22Rv1 (cell line): ENCODE measurements at regions not wholly inside any gene's neighbourhood (a gene's known extent, or its start where the extent isn't known, plus 50 kb on each side); places are given as distances from the start of the nearest gene placed in this dataset.

Source experiments
- H3K27ac ChIP-seq: fragments of 450-650 bp; 2 replicates; pipeline ENCODE4 v1.5.1; 2017
- ZFX ChIP-seq: fragments of 450-650 bp; IDR thresholded peaks from 2 replicates; pipeline ENCODE4 v1.6.1; 2017; ENCODE audit warnings: antibody characterized with exemption, borderline replicate concordance
- TF ChIP-seq, protein P1 (sequence below): fragments of 450-650 bp; IDR thresholded peaks from 2 replicates; pipeline ENCODE4 v1.5.1; 2017; ENCODE audit warnings: mild to moderate bottlenecking

DNA sequence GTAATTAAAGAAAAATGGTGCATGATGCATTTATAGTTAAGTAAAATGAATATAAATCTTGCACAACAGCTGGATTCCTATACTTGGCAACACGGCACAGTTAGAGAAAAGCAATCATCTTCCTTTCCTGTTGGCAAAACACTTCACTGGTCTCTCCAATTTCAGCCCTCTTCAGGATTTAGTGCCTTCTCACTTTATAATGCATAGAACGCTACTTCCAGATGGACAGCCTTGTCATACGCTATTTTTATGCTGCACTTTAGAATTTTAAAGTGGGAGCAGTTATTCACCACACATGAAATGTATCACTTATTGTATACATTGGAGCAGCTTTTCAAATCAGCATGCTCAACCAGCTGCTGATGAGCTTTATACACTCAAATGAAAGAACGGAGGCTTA, 194.4 kb upstream of the GBE1 start:
- no peak overlapping the region for H3K27ac ChIP-seq
- no peak for TF ChIP-seq ZFX
- TF ChIP-seq, protein P1, sequence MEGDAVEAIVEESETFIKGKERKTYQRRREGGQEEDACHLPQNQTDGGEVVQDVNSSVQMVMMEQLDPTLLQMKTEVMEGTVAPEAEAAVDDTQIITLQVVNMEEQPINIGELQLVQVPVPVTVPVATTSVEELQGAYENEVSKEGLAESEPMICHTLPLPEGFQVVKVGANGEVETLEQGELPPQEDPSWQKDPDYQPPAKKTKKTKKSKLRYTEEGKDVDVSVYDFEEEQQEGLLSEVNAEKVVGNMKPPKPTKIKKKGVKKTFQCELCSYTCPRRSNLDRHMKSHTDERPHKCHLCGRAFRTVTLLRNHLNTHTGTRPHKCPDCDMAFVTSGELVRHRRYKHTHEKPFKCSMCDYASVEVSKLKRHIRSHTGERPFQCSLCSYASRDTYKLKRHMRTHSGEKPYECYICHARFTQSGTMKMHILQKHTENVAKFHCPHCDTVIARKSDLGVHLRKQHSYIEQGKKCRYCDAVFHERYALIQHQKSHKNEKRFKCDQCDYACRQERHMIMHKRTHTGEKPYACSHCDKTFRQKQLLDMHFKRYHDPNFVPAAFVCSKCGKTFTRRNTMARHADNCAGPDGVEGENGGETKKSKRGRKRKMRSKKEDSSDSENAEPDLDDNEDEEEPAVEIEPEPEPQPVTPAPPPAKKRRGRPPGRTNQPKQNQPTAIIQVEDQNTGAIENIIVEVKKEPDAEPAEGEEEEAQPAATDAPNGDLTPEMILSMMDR: no peak

DNA sequence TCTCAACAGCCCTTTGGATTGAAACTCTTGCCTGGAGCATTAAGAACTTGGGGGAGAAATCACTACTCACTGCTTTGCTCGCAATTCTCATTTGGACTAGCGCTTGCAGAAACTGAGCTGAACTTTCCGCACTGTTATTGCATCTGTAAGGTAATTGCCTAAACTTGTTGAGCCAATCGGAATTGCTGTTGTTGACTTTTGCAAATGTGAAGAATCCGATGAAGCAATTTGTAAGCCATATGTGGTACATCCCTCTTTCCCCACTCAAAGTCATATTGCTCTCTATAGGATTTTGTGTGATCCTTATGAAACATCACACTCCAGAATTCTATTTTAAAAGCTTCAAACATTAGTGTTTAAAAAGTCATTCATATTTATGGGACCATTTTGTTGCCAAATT, 191.7 kb upstream of the GBE1 start:
- no peak overlapping the region for H3K27ac ChIP-seq
- TF ChIP-seq, protein P1: no peak

DNA sequence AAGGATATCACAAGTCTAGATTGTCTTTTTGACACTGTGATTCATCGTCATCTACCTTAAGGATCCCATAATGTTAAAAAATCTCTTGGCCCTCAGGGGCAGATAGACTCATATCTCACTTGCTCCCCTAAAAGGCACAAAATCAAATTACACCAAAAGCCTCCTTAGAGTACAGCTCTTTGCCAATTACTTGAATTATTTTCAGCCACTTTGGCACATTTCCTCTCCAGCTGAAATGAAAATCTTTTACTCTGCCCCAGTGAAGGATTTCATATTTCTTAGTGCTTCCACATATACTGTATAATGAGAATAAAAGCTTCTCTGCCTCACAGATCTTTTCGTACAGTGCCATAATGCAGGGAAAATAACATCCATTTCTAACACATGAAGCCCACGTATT, 190.7 kb upstream of the GBE1 start:
- TF ChIP-seq ZFX: no peak
- TF ChIP-seq, protein P1: no peak
- no peak overlapping the region for H3K27ac ChIP-seq

DNA sequence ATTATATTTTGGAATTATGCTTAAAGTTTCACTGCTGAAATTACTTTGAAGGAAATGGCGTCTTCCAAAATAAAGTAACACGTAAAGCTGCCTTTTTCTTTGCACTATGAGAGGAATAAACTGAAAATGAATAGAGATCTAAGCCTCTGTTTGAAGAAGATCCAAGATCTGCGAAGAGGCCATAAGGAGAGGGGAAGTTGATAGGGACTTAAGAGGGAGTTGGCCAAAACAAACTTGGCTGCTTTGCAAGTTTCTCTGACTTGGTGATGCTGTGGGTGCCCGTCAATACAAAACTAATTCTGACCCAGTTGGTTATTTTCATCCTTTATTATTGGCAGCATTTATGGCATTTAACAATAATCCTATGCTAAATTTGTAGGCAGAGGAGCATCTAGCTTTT, 190.2 kb upstream of the GBE1 start:
- H3K27ac ChIP-seq: no peak overlapping the region
- no peak for TF ChIP-seq ZFX
- TF ChIP-seq, protein P1: no peak

DNA sequence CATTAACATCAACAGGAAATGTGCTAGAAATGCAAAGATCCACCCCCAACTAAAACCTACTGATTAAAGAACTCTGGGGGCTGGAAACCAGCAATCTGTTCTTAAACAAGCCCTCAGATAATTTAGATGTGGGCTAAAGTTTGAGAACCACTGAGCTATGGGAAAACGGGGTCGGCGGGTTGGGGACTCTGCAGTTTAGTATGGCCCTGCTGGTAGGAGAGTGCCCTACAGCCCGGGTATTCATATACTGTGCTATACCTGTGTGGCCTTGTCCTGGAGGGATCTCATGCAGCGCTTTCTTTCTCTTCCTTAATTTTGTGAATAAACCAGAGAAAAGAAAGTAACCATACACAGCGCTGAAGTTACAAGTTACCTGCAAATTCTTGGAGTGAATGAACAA, 189.7 kb upstream of the GBE1 start:
- H3K27ac ChIP-seq: no peak overlapping the region
- TF ChIP-seq, protein P1: no peak
- no peak for TF ChIP-seq ZFX

DNA sequence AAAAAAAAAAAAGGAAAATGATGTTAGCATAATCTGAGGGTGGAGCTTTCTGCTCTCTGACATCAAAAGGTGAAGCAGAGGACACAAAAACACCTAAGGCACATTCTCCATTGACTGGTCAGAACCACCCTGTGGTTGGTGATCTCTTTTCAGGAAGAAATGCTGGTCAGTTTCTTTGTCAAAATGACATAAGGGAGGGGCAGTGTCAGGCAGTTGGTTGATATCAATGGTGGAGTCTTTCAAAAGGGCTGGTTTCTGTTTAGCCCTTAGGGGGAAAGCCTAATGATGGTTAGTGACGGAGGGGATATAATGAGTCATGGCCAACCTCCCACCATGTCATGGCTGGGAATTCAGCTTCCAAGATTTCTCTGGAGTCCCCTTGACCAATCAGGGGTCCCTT, 185.9 kb upstream of the GBE1 start:
- H3K27ac ChIP-seq: no peak overlapping the region
- TF ChIP-seq ZFX: no peak
- TF ChIP-seq, protein P1: no peak

DNA sequence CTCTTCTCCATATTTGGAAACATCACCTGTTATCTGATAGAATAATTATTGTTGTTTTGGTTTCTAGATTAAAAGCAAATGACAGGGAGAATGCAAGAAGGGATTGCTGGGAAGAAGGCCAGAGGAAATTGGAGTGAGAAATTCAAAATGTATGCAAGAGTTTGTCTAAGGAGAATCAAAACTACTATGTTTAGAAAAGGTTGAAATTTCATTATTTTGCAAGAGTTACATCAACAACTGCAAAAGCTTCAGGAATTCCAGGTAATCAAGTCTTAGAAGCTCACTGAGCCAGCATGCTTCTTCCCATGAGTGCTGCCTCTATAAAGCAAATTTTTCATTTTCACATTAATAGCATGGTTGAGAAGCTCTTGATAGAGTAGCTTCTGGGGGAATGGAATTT, 177.2 kb upstream of the GBE1 start:
- TF ChIP-seq, protein P1: no peak
- no peak for TF ChIP-seq ZFX

More for the DNA sequence above, 177.2 kb upstream of the GBE1 start:
- H3K27ac ChIP-seq: no peak overlapping the region
